B cell (primary cell): ENCODE measurements at regions not wholly inside any gene's neighbourhood (a gene's known extent, or its start where the extent isn't known, plus 50 kb on each side); places are given as distances from the start of the nearest gene placed in this dataset.

Experiments used
- ATAC-seq: fragments of 200-7000 bp; cut with Tn5 transposase; one replicate; pipeline ENCODE4 v1.10.0; 2021; ENCODE audit warnings: low read depth, mild to moderate bottlenecking, moderate number of reproducible peaks, moderate library complexity
- CTCF ChIA-PET: fragments of 350-600 bp; sonication (Branson Sonifier 250); formaldehyde crosslinking; loops from one replicate; lab custom pipeline; 2021; ENCODE audit warnings: antibody characterized with exemption, inconsistent platforms; lab: Charles Lee
- POLR2A ChIA-PET: fragments of 350-600 bp; sonication (Branson Sonifier 250); formaldehyde crosslinking; loops from one replicate; lab custom pipeline; 2021; ENCODE audit warnings: antibody characterized with exemption; lab: Charles Lee
- DNase-seq: peaks from one replicate; pipeline ENCODE4 v3.0.0; 2013
- H2AFZ ChIP-seq: 2 replicates; pipeline ENCODE4 v1.6.1; 2012; ENCODE audit warnings: mild to moderate bottlenecking, low read depth, low read length; ENCODE audit not compliant: insufficient read depth, poor library complexity, severe bottlenecking
- H3K27ac ChIP-seq, 2 donors: 1 replicate in 1 of 2; 2 replicates in 1 of 2; pipeline ENCODE4 v1.5.1; 2012 to 2013; ENCODE audit warnings: low read length in 2 of 2, mild to moderate bottlenecking in 2 of 2, moderate library complexity in 1 of 2
- H3K27me3 ChIP-seq, 4 experiments: fragments of 200-600 bp in 1 of 4; sonication (generic) in 1 of 4; replicated peaks in 1 of 4; 1 replicate in 2 of 4; 2 replicates in 2 of 4; pipeline versions ENCODE4 v1.6.1 to v1.7.0; 2013 to 2016; ENCODE audit warnings: low read length in 3 of 4, mild to moderate bottlenecking in 2 of 4, mixed read lengths in 1 of 4, moderate library complexity in 1 of 4; ENCODE audit not compliant: insufficient read depth in 4 of 4, control insufficient read depth in 3 of 4; ENCODE audit errors: control extremely low read depth in 1 of 4
- H3K36me3 ChIP-seq, 2 experiments: replicated peaks in 1 of 2; 1 replicate in 1 of 2; 2 replicates in 1 of 2; pipeline versions ENCODE4 v1.6.1 to v1.7.1; 2013; ENCODE audit warnings: low read length in 1 of 2; ENCODE audit not compliant: insufficient read depth in 2 of 2, control insufficient read depth in 1 of 2; ENCODE audit errors: control extremely low read depth in 1 of 2, extremely low read depth in 1 of 2
- H3K4me1 ChIP-seq, 2 donors: fragments of 200-600 bp in 1 of 2; sonication (generic) in 1 of 2; 1 replicate in 1 of 2; 2 replicates in 1 of 2; pipeline versions ENCODE4 v1.5.1 to v1.6.1; 2013 to 2017; ENCODE audit warnings: low read length in 2 of 2; ENCODE audit not compliant: control insufficient read depth in 2 of 2, insufficient read depth in 2 of 2
- H3K4me2 ChIP-seq: replicated peaks from 2 replicates; pipeline ENCODE3; 2012; ENCODE audit warnings: mild to moderate bottlenecking, low read depth, low read length; ENCODE audit not compliant: poor library complexity, severe bottlenecking
- H3K4me3 ChIP-seq, 5 experiments: fragments of 200-600 bp in 1 of 5; sonication (generic) in 1 of 5; 1 replicate in 3 of 5; 2 replicates in 2 of 5; pipeline versions ENCODE4 v1.5.1 to v1.7.0; 2011 to 2016; ENCODE audit warnings: low read length in 4 of 5, mild to moderate bottlenecking in 4 of 5, low read depth in 2 of 5, control low read depth in 1 of 5, moderate library complexity in 1 of 5; ENCODE audit not compliant: insufficient read depth in 1 of 5; ENCODE audit errors: control extremely low read depth in 1 of 5, extremely low read depth in 1 of 5
- H3K79me2 ChIP-seq: fragments of 200-600 bp; sonication (generic); one replicate; pipeline ENCODE4 v1.6.0; 2016; ENCODE audit warnings: low read length; ENCODE audit not compliant: control insufficient read depth, insufficient read depth
- H3K9ac ChIP-seq: fragments of 200-600 bp; sonication (generic); 2 replicates; pipeline ENCODE4 v1.6.1; 2017; ENCODE audit warnings: mild to moderate bottlenecking, low read length, moderate library complexity
- H3K9me3 ChIP-seq, 3 donors: one replicate each; pipeline versions ENCODE4 v1.6.1 to v1.7.1; 2013; ENCODE audit warnings: low read length in 2 of 3; ENCODE audit not compliant: control insufficient read depth in 2 of 3, insufficient read depth in 1 of 3; ENCODE audit errors: control extremely low read depth in 1 of 3
- H4K20me1 ChIP-seq: 2 replicates; pipeline ENCODE4 v1.6.0; 2012; ENCODE audit warnings: mild to moderate bottlenecking, low read length; ENCODE audit not compliant: insufficient read depth, control insufficient read depth, poor library complexity, severe bottlenecking
- H3K27ac Mint-ChIP-seq: one replicate; pipeline ENCODE4 v1.8.0; 2021; ENCODE audit warnings: mixed read lengths
- H3K27me3 Mint-ChIP-seq: one replicate; pipeline ENCODE4 v1.8.0; 2021; ENCODE audit warnings: mixed read lengths
- H3K4me1 Mint-ChIP-seq: one replicate; pipeline ENCODE4 v1.8.0; 2021; ENCODE audit warnings: mixed read lengths
- H3K4me3 Mint-ChIP-seq: one replicate; pipeline ENCODE4 v1.8.0; 2021; ENCODE audit warnings: mixed read lengths
- H3K9me3 Mint-ChIP-seq: one replicate; pipeline ENCODE4 v1.8.0; 2022; ENCODE audit warnings: mixed read lengths; ENCODE audit not compliant: insufficient read depth
- EZH2 ChIP-seq: IDR thresholded peaks from 2 replicates; pipeline ENCODE4 v1.6.1; 2012; ENCODE audit warnings: borderline replicate concordance, low read depth, mild to moderate bottlenecking, moderate library complexity, low read length; ENCODE audit not compliant: insufficient read depth, poor library complexity, severe bottlenecking
- WGBS: methylation state at CpG from one replicate; pipeline ENCODE4 v1.1.5; 2013; ENCODE audit warnings: missing lambda C conversion rate; ENCODE audit not compliant: insufficient coverage; 5-methylcytosine and 5-hydroxymethylcytosine counted together
- intact Hi-C: fragments of 100-400 bp; cut with micrococcal nuclease; formaldehyde crosslinking; loops from one replicate; pipeline ENCODE4 v1.10.0; 2022
- TF ChIP-seq, protein P1 (sequence below): fragments of 200-600 bp; IDR thresholded peaks from one replicate; pipeline ENCODE4 v1.8.0; 2022; ENCODE audit warnings: antibody characterized with exemption, mild to moderate bottlenecking

DNA sequence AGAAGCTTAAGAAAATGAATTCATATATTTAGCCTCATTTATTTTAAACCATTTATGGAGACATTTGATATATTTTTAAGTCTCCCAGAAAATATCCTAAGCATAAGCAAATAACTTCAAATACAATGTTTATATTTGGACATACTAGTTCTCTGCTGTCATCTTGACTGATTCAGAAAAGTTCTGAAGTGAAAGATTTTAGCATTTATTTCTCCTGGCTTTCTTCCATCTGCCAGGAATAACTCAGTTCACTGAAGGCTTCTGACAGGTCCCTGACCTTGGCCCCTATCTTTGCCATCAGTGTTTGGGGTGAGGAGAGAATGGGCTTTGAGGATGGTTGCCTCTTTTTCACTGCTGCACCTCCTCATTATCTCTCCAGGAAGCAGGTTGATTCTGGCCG lies 115.7 kb downstream of the SLIT2 start:
- ATAC-seq: no peak
- H3K4me3 Mint-ChIP-seq: no peak overlapping the region

DNA sequence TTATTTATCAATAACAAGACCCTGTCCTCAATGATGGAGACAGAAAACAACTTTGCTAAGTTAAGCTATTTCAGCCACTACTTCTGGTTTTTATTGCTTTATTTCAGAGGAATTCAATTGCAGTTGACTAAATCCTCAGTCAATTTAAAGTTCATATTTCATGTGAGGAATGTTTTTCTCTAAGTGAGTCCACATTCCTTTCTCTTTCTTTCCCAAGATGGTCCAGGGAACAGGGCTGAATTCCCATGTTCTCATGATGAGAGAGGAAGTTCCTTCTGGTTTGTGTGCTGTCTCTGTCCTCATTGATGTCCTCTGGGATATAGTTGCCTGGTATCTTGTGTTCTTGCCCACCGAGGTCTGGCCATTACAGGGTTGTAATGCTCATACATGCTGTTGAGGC lies 117.2 kb downstream of the SLIT2 start:
- ChIA-PET POLR2A (no interaction called here), CTCF (no interaction called here)
- no peaks in the 10 kb centered on the region for H3K27me3 ChIP-seq
- H4K20me1 ChIP-seq: no peaks in the 10 kb centered on the region
- no peak overlapping the region for H3K4me2 ChIP-seq
- no peak overlapping the region for H3K27ac Mint-ChIP-seq
- no peaks in the 10 kb centered on the region for H3K9me3 Mint-ChIP-seq
- H3K4me3 Mint-ChIP-seq: no peak overlapping the region
- no peaks in the 10 kb centered on the region for H3K36me3 ChIP-seq
- DNase-seq (no peak), ATAC-seq (no peak)
- H3K27ac ChIP-seq: no peak overlapping the region
- no peaks in the 10 kb centered on the region for H3K79me2 ChIP-seq
- H2AFZ ChIP-seq: no peak overlapping the region
- H3K27me3 Mint-ChIP-seq: no peaks in the 10 kb centered on the region
- no peak overlapping the region for H3K4me3 ChIP-seq
- H3K9ac ChIP-seq: no peak overlapping the region
- WGBS: 43% methylated on average over 1 of the region's 1 CpG
- no peaks in the 10 kb centered on the region for H3K9me3 ChIP-seq
- H3K4me1 Mint-ChIP-seq: no peaks in the 10 kb centered on the region
- intact Hi-C loops: no loop called here
- no peak for TF ChIP-seq EZH2
- TF ChIP-seq, protein P1, sequence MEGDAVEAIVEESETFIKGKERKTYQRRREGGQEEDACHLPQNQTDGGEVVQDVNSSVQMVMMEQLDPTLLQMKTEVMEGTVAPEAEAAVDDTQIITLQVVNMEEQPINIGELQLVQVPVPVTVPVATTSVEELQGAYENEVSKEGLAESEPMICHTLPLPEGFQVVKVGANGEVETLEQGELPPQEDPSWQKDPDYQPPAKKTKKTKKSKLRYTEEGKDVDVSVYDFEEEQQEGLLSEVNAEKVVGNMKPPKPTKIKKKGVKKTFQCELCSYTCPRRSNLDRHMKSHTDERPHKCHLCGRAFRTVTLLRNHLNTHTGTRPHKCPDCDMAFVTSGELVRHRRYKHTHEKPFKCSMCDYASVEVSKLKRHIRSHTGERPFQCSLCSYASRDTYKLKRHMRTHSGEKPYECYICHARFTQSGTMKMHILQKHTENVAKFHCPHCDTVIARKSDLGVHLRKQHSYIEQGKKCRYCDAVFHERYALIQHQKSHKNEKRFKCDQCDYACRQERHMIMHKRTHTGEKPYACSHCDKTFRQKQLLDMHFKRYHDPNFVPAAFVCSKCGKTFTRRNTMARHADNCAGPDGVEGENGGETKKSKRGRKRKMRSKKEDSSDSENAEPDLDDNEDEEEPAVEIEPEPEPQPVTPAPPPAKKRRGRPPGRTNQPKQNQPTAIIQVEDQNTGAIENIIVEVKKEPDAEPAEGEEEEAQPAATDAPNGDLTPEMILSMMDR: no peak
- no peaks in the 10 kb centered on the region for H3K4me1 ChIP-seq

More for the DNA sequence above, 115.7 kb downstream of the SLIT2 start:
- H3K27me3 ChIP-seq: no peaks in the 10 kb centered on the region
- no peak overlapping the region for H3K4me3 ChIP-seq
- no CpG with 5 or more reads among the region's 1 CpG for WGBS
- no peak overlapping the region for H3K9ac ChIP-seq
- H2AFZ ChIP-seq: no peak overlapping the region
- POLR2A ChIA-PET: no interaction called here
- Mint-ChIP-seq H3K9me3 (no peaks in the 10 kb centered on the region), H3K27me3 (no peaks in the 10 kb centered on the region), H3K27ac (no peak overlapping the region), H3K4me1 (no peaks in the 10 kb centered on the region)
- CTCF ChIA-PET: no interaction called here
- no peaks in the 10 kb centered on the region for H3K4me1 ChIP-seq
- no peaks in the 10 kb centered on the region for H3K79me2 ChIP-seq
- no peaks in the 10 kb centered on the region for H3K9me3 ChIP-seq
- no peak overlapping the region for H3K4me2 ChIP-seq
- intact Hi-C loops: no loop called here
- no peak for TF ChIP-seq EZH2
- TF ChIP-seq, protein P1: no peak
- no peaks in the 10 kb centered on the region for H3K36me3 ChIP-seq
- no peak overlapping the region for H3K27ac ChIP-seq
- H4K20me1 ChIP-seq: no peaks in the 10 kb centered on the region
- DNase-seq: no peak
